ENCODE measurements at regions not wholly inside any gene's neighbourhood (a gene's known extent, or its start where the extent isn't known, plus 50 kb on each side); places are given as distances from the start of the nearest gene placed in this dataset.
"Not testable (repeated sequence)": the region's sequence is repeated elsewhere in the genome, so short reads cannot be mapped to it uniquely, and the experiment has no call there.

DNA sequence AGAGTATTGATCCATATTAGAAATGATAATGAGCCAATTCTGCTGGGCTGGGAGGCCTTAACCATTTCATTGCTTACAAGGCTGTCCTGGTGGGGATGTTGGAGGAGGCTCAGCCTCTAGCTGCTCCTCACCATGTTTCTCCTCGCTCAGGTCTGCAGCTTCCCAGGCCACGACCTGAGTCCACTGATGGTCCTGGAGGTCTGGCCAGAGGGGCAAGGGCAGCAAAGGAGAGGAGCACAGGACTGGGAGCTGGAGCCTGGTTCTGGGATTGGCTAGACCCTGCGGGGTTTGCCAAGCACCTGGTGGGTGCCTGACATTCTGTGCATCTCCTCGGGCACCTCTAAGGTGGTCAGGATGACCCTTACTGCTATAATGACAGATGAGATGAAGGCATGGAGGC lies 92.6 kb downstream of the KIF26A start:
- no peak for DNase-seq

DNA sequence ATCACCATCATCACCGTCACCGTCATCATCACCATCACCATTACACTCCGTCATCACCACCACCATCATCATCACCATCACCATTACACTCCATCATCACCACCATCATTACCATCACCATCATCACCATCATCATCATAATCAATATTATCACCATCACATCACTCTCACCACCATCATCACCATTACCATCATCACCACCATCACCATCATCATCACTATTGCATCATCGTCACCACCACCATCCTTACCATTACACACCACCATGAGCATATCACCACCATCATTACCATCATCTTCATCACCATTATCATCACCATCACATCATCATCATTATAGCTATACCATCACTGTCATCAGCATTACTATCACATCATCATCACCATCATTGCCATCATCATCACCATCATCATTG lies 93.7 kb downstream of the KIF26A start:
- DNase-seq = no peak

DNA sequence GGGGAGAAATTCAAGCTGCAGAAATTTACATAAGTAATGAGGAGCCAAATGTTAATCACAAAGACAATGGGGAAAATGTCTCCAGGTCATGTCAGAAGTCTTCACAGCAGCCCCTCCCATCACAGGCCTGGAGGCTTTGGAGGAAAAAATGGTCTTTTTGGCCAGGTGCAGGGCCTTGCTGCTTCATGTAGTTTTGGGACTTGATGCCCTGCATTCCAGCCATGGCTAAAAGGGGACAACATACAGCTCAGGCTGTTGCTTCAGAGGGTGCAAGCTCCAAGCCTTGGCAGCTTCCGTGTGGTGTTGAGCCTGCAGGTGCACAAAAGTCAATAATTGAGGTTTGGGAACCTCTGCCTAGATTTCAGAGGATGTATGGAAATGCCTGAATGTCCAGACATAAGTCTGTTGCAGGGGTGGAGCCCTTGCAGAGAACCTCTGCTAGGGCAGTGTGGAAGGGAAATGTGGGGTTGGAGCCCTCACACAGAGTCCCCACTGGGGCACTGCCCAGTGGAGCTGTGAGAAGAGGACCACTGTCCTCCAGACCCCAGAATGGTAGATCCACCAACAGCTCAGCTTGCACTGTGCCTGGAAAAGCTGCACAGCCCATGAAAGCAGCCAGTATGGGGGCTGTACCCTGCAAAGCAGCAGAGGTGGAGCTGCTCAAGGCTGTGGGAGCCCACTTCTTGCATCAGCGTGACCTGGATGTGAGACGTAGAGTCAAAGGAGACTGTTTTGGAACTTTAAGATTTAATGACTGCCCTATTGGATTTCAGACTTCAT lies 95.8 kb downstream of the KIF26A start:
- DNase-seq = not testable (repeated sequence)

DNA sequence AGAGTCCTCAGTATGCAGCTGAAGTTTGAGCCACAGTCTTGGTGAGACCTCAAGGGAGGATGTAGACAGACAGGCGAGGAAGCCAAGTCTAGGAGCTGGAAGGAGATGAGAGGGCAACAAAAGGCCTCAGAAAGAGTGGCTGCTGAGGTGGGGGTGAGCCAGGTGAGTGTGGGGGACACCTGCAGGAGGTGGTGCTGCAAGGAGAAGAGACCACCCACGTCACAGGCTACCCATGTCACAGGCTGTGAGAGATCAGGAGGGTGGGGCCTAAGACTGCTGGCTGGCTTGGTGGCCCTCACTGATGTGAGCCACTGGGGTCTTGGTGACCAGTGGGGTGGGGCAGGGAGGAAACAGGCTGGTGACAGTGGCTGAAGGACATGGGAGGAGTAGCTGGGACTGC lies 97.3 kb downstream of the KIF26A start:
- no peak for DNase-seq

DNA sequence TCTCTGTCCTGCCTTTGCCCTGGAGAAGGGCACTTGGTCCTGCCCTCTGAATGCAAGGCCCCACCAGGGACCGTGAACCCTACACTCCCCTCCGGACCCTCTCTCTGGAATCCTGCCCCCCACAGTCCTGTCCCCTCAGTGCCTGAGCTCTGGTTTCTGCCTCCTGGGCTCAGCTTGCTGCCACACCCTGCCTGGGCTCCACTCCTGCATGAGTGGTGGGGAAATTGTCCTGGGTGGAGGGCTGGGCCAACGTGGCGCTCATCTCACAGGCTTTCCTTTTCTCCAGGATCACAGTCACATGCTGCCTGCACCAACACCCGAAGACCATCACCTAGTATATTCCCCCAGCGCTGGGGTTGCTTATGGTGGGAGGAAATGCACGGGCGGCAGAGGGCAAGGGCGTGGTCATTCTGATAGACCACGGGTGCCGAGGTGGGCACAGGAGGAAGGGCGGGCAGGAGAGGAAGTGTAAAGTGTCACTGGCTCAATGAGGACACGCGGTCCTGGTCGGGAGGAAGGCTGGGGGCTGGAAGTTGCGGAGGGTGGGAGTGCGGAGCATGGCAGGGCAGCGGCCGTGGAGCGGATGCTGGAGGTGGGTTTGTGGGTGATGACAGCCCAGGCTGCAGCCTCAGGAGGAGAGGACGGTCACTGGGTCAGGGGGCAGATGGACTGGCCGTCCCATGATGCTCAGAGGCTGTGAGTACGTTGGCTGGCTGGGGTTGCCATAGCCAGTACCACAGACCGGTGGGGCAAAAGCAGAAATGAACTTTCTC lies 99.5 kb downstream of the KIF26A start:
- DNase-seq = no peak

DNA sequence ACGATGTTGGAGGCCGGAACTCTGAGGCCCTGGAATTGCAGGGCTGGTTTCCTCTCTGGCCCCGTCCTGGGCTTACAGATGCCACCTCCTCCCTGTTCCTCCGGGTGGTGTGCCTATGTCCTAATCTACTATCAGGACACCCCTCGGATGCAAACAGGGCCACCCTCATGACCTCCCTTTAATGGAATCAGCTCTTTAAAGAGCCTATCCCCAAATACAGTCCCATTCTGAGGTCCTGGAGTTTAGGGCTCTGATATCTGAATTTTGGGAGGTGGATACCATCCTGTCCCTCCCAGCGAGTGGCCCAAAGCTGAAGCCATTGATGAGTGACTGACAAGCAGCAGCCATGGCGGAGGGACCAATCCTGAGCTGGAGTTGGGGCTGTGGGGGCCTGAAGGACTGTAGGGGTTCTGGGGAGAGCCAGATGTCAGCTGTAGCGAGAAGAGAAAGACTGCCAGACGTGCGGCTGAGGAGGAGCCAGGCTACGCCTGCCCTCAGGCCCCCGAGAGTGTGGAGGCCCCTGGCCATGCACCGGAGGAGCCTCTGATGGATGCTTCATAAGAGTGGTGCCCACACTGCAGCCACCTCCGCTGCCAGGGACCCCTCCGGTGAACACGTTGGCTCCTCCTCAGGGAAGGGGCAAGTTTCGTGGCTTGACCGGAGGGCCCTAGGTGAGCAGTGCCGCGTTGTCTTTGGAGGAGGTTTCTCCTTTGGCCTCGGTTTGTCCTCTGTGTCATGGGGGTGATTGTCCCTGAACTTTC lies 100.2 kb downstream of the KIF26A start:
- no peak for DNase-seq

DNA sequence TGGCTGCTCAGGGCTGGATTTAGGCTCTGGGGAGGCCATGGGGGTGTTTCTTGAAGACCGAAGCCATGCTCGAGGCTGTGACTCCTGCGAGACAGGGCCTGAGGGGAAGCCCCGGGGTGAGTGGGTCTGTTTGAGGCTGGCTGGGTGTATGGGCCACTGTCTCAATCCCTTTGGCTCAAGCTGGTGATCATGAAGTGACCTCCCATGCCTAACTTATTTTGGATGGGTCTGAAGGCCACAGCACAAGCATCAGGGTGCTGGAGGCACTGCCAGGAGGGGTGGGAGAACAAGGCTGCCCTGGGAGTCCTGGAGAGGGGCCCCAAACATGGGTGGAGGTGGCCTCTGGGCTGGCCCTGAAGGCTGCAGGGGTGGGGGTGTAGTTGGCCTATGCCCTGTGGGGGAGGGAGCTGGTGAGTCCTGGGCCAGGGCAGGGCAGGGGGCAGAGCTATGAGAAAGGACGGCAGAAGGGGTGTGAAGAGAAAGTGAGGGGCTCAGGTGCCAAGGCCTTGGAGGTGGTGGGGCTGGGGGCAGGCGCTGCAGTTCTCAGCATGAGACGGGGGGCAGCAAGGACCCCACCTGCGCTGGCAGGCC lies 100.9 kb downstream of the KIF26A start:
- DNase-seq = no peak

DNA sequence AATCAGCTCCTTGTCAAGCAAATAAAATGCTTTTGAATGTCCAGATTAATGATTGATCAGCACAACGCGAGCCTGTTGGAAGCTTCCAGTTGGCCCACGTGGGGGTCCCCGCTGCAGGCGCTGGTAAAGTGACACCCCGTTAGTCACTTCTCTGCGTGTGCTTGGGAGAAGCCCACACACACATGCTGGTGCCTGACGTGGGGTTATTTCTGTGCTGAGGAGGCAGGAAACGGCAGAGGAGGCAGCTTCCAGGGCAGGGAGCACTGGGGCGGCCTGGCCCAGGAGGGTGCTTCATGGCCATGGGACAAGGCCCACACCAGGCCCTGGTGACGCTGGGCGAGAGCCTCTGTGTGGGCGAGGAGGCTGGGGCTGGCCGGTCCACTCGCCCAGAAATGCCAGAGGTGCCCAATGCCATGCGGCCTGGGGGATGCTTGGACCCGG lies 101.5 kb downstream of the KIF26A start:
- no peak for DNase-seq

DNA sequence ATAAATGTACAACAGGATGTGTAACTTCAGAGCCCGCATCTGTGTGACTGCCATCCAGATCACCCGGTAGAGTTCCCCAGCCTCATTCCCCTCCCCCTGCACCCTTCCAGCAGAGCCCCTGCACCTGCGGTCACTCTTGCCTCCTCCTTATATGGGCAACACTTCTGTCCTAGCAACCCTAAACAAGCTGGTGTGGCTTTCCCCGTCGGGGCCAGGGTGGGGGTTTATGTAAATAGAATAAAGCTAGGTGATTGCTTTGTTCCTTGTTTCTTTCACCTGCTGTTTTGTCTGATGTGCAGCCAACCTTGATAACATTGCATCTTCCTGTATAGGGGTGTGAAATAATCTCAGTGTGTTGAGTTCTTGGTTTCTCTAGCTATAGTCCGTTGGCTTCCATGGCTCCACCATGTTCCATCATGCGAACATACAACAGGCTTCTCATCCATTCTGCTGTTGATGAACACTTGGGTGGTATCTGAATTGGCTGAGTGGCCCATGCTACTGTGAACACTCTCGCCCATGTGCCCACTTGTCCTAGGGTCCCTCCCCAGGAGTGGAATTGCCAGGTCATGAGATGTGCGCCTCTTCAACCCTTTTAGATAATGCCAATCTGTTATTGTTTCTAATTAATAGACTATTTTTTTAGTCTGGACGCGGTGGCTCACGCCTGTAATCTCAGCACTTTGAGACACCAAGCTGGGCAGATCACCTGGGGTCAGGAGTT lies 102.2 kb downstream of the KIF26A start:
- no peak for DNase-seq

DNA sequence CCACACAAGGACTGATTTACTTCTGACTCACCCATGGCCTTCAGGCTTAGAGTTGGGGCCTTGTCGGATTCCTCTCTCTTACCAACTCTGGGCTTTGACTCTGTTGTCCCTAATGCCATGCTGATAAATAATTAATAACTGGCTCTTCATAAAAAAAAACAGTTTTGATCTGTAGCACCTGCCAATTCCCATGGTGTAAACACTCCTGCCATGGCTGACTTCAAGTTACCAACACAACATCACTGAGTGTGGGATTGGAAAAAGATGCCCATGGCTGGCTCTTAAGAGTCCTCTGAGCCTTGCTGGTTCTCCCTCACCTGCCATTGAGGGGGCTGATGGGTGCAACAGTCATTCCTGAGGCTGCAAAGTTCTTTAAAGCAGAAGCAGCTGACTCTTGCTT lies 104.8 kb downstream of the KIF26A start:
- no peak for DNase-seq

DNA sequence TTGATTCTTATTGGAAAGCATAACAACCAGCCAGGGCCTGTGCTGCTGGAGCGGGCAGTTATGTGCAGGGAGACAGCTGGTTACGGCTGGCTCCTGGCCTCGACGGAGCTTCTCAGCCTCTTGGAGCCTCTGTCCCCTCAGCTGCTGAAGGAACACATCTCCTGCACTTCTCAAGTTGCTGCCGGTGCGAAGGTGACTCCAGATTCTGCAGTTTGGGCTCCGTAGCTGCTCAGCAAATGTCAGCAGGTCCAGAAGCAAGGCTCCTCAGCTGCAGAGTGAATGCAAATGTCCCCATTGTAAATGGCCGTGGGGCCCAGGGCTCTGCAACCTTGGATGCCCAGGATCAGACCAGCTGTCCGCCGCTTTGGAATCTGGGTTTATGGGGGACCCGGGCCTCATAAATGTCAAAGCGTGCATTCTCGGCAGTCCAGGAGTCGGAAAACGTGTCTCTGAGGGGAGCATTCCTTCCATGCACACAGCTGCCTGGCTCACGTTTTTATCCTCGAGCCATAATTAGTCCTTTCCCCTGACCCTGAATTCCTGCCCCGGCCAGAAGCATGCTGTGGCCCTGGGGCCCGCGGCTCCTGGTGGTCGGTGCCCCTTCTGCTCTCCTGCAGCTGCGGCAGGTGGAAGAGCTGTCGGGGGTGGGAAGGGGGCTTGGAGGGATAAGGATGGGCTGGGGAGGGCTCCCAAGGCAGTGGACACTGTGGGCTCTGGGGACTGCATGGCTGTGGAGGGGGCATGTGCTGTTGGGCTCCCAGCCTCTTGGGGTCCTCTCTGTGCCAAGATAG lies 106.0 kb downstream of the KIF26A start:
- no peak for DNase-seq

DNA sequence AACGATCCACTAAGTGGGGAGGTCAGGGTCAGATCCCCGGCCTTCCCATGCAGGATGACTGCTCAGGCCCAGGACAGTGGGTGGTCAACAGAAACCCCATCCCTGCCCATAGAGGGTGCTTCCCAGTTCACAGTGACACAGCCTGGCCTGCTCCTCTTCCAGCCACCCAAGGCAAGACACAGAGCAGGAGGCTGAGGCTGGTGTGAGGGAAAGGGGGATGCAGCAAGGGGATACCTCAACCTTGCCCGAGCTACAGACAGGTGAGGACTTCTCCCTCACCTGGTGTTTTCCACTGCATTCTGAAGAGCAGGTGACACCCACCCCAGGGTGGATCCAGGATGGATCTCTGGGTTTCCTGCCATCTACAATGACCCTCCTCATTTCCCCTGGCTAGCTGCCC lies 106.7 kb downstream of the KIF26A start:
- DNase-seq = no peak

DNA sequence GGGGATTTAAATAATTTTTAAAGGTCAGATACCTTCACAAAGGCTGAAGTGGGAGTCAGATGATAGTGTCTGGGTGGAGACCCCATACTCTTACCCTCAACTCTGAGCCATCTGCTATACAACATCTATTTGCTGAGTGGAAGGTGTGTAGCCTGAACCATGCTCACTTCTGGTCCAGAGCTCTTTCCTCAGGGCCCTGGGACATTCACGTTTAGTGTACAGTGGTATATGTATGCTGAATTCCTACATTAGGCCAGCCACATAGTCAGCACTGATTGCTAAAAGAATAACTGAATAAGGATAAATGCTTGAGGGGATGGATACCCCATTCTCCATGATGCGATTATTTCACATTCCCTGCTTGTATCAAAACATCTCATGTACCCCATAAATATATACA lies 107.3 kb downstream of the KIF26A start:
- no peak for DNase-seq

DNA sequence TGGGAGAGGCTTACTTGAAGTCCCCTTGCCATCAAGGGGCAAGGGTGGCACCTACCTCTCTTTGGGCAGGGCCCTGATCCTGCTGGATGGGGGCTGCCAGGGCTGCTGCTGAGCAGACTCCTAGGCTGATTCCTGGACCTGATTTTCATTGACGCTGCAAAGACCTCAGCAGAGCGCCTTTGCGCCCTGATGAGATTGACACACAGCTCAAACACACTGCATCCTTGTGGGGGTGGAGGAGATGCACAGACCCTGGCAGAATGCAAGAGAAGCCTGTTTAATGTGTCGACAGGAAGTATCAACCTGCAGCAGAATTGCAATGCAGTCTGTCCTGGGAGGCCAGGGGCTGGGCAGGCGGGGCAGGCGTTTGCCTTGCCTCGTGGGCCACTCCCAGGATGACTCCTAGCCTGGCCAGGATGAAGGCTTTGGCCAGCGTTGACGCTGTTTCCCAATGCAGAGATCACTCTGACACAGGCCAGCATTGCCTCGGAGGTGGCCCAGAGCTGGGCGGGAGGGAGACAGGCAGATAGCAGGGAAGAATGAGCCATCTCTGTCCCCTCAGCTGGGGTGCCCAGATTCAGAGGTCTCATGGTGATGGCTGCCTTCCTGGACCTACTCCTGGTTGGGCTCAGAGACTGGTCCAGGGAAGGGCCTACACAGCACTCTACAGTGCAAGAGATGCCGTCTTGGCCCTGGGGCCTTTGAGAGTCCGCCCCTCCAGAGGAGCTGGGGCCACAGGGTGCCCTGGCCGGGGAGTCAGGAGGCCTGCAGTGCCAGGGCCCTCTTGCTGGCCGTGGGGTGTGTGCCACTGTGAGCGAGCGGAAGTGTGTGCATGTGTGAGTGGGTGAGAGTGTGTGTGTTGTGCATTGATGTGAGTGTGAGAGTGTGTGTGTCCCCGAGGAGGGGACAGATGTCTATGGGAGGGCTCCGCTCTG lies 108.3 kb downstream of the KIF26A start:
- no peak for DNase-seq

DNA sequence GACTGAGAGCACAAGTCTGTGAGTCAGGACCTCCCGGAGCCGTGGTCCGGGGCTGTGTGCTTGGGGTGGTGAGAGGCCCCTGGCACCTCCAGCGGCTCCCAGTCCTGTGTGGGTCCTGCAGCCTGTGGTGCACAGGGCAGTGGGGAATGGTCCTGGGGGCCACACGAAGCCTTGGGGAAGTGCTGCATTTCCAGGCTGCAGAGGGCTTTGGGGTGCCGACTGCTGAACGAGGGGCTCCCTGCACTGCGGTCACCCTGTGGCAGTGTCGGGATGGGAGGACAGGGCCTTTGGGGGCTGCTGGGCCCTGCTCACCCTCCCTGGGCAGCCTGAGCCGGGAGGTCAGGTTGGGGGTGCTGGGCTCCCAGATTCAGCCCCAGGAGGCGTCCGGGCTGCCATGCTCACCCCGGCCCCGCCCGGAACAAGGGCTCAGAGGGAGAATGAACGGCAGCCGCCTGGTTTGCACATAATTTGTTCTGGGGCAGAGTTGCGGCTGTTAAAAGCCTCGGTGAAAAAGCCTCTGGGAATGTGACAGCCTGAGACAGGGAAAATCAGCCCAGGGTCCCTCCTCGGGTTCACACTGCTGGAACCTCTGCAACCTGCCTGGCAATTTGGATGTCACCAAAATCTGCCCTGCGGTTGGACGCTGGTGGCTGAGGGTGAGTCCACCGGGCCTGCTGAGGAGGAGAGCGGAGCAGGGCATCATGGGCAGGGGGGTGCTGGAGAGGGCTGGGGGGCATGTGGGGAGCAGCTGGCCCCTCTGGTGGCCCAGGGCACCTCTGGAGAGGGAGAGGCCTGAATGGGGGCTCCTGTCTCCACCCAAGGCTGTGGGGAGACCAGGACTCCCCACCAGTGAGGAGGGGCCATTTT lies 109.2 kb downstream of the KIF26A start:
- DNase-seq = no peak

DNA sequence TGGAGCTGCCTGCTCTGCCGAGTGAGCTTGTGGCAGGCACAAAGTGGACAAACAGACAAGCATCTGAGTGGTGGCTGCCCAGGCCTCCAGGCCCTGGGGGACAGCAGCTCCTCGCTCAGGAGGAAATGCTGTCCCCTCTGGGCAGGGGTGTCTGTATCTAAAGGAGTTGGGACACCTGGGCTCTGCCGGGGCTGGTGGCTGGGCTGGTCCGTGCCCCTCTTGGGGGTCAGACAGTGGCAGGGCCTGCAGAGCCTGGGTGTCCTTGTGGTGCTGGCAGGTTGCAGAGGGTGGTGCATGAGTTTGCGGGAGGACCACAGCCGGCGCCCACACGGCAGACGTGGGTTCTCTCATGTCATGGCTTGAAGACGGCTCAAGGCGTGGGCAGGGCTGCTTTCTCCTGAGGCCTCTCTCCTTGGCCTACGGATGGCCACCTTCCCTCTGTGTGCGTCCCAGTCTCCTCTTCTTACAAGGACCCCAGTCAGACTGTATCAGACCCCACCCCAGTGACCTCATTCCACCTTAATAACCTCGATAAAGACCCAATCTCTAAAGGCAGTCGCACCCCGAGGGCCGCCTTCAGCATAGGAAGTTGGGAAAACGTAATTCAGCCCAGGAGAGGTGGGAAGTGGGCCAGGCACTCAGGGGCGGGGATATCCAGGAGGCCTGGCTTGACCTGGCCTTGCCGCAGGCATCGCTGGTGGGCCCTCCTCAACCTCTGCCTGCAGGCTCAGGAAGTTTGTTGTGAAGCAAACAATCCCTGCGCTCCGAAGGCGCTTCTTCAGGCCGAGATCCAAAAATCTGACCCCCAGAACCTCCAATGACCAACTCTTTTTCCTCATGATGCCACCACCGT lies 110.0 kb downstream of the KIF26A start:
- no peak for DNase-seq

DNA sequence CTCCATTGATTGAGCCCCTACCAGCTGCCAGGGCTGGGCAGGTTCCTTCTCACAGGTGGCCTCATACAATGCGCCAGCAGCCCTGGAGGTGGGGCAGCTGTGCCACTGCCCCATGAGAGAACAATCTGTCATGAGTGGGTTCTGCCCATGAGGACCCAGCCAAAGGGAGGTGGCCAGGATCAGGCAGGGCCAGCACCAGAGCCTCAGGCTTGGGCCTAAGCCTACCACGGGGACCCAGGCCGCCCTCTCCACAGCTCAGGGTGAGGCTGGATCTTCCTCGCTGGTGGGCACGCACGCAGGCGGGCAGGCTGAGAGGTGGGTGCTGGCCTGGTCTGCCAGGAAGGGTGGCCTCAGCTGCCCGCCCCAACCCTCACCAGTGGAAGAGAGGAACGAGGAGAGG lies 110.7 kb downstream of the KIF26A start:
- no peak for DNase-seq

DNA sequence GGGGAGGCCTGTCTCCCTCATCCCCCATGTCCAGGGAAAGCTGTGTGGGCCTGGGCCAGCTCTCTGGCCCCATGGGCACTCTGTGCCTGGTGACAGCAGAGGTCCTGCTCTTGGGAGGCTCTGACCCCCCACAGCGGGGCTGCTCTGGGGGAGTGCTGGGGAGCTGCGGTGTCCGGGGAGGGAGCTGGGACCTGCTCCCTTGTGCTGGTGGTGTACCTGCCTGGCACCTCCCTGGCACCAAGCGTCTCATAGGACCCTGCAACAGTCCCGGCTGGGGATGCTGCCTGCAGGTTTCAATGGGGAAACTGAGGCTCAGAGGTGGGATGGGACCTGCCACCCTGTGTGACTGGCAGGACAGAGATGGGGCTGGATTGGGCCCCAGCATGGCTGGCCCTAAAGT lies 111.3 kb downstream of the KIF26A start:
- no peak for DNase-seq

DNA sequence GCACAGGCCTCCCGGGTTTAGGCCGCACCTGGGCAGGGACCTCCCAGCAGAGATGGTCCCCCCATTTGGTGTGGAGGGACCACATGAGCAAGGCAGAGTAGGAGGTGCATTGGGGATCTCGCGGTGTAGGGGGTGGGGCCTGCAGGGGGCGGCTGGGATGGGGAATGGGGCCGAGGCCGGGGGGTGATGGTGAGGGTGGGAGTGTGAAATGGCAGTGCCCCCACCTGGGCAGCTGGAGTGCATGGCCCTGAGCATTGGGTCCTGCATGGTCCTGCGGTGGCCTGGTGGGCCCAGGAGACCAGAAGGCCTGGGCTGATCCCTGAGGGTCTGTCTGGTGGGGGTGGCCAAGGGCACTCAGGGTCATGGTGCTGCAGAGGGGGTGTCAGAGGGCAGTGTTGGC lies 111.8 kb downstream of the KIF26A start:
- no peak for DNase-seq

All from AML-193 (cell line).